H9 (cell line): ENCODE measurements at regions not wholly inside any gene's neighbourhood (a gene's known extent, or its start where the extent isn't known, plus 50 kb on each side); places are given as distances from the start of the nearest gene placed in this dataset.

Experiments used
- DNase-seq: peaks from one replicate; pipeline ENCODE4 v3.0.0-alpha.2; 2017
- H2AFZ ChIP-seq: one replicate; pipeline ENCODE4 v1.6.1; 2013; ENCODE audit warnings: mild to moderate bottlenecking, low read length, control low read depth, moderate library complexity
- H2AK5ac ChIP-seq: 2 replicates; pipeline ENCODE4 v1.6.1; 2013; ENCODE audit warnings: low read length, control low read depth, mixed read lengths; ENCODE audit not compliant: insufficient read length
- H2BK120ac ChIP-seq: one replicate; pipeline ENCODE4 v1.6.1; 2013; ENCODE audit warnings: low read depth, mild to moderate bottlenecking, low read length, control low read depth, inconsistent platforms; ENCODE audit not compliant: poor library complexity, severe bottlenecking
- H2BK12ac ChIP-seq: 2 replicates; pipeline ENCODE4 v1.6.1; 2013; ENCODE audit warnings: low read length, control low read depth, mixed read lengths, low read depth; ENCODE audit not compliant: insufficient read length
- H2BK15ac ChIP-seq: 2 replicates; pipeline ENCODE4 v1.6.1; 2013; ENCODE audit warnings: low read depth, low read length, control low read depth
- H2BK20ac ChIP-seq: one replicate; pipeline ENCODE4 v1.6.1; 2013; ENCODE audit warnings: low read depth, mild to moderate bottlenecking, low read length, control low read depth, inconsistent platforms; ENCODE audit not compliant: poor library complexity, severe bottlenecking
- H2BK5ac ChIP-seq: 2 replicates; pipeline ENCODE4 v1.6.1; 2013; ENCODE audit warnings: low read length, control low read depth, mixed read lengths; ENCODE audit not compliant: insufficient read length
- H3K14ac ChIP-seq: 2 replicates; pipeline ENCODE4 v1.6.1; 2013; ENCODE audit warnings: low read length, control low read depth; ENCODE audit not compliant: insufficient read depth
- H3K18ac ChIP-seq: 2 replicates; pipeline ENCODE4 v1.6.1; 2013; ENCODE audit warnings: low read depth, mild to moderate bottlenecking, mixed read lengths, low read length, control low read depth; ENCODE audit not compliant: insufficient read length
- H3K23ac ChIP-seq: 2 replicates; pipeline ENCODE4 v1.6.1; 2013; ENCODE audit warnings: low read length, control low read depth, mixed read lengths, low read depth; ENCODE audit not compliant: insufficient read length
- H3K23me2 ChIP-seq: 2 replicates; pipeline ENCODE4 v1.6.1; 2013; ENCODE audit warnings: low read depth, mild to moderate bottlenecking, mixed read lengths, low read length, control low read depth; ENCODE audit not compliant: insufficient read length, poor library complexity, severe bottlenecking
- H3K27ac ChIP-seq: 2 replicates; pipeline ENCODE4 v1.5.1; 2013; ENCODE audit warnings: low read length, control low read depth, mixed read lengths, low read depth; ENCODE audit not compliant: insufficient read length
- H3K27me3 ChIP-seq: 2 replicates; pipeline ENCODE4 v1.6.1; 2013; ENCODE audit warnings: low read length, control low read depth, inconsistent platforms; ENCODE audit not compliant: insufficient read depth
- H3K4ac ChIP-seq: 2 replicates; pipeline ENCODE4 v1.6.1; 2013; ENCODE audit warnings: low read depth, mild to moderate bottlenecking, control low read depth, inconsistent platforms, low read length, moderate library complexity
- H3K4me1 ChIP-seq: 2 replicates; pipeline ENCODE4 v1.6.1; 2013; ENCODE audit warnings: low read length, control low read depth, inconsistent platforms; ENCODE audit not compliant: insufficient read depth
- H3K4me2 ChIP-seq: 2 replicates; pipeline ENCODE4 v1.6.1; 2013; ENCODE audit warnings: low read length, control low read depth, mixed read lengths; ENCODE audit not compliant: insufficient read length, insufficient read depth
- H3K56ac ChIP-seq: 2 replicates; pipeline ENCODE4 v1.6.1; 2013; ENCODE audit warnings: low read depth, mild to moderate bottlenecking, mixed read lengths, low read length, control low read depth; ENCODE audit not compliant: insufficient read length
- H3K79me1 ChIP-seq: 2 replicates; pipeline ENCODE4 v1.6.1; 2013; ENCODE audit warnings: low read depth, mild to moderate bottlenecking, moderate library complexity, low read length, control low read depth, inconsistent platforms; ENCODE audit not compliant: insufficient read depth, poor library complexity, severe bottlenecking
- H3K79me2 ChIP-seq: 2 replicates; pipeline ENCODE4 v1.6.1; 2013; ENCODE audit warnings: low read length, control low read depth, inconsistent platforms; ENCODE audit not compliant: insufficient read depth
- H3K9ac ChIP-seq: 2 replicates; pipeline ENCODE4 v1.6.1; 2013; ENCODE audit warnings: low read length, control low read depth, mixed read lengths; ENCODE audit not compliant: insufficient read length; ENCODE audit errors: extremely low read depth
- H3K9me3 ChIP-seq: one replicate; pipeline ENCODE4 v1.6.1; 2013; ENCODE audit warnings: low read depth, low read length, inconsistent platforms; ENCODE audit not compliant: control insufficient read depth
- H3T11ph ChIP-seq: one replicate; pipeline ENCODE4 v1.6.1; 2013; ENCODE audit warnings: mild to moderate bottlenecking, low read length, control low read depth, inconsistent platforms
- H4K20me1 ChIP-seq: one replicate; pipeline ENCODE4 v1.6.1; 2013; ENCODE audit not compliant: control insufficient read depth, insufficient read length, insufficient read depth
- H4K5ac ChIP-seq: 2 replicates; pipeline ENCODE4 v1.6.1; 2013; ENCODE audit warnings: low read depth, mild to moderate bottlenecking, mixed read lengths, low read length, control low read depth; ENCODE audit not compliant: insufficient read length
- H4K8ac ChIP-seq: replicated peaks from 2 replicates; pipeline ENCODE4 v1.6.1; 2013; ENCODE audit warnings: low read length, control low read depth, mixed read lengths, low read depth; ENCODE audit not compliant: insufficient read length
- H4K91ac ChIP-seq: 2 replicates; pipeline ENCODE4 v1.6.1; 2013; ENCODE audit warnings: low read depth, mild to moderate bottlenecking, moderate library complexity, mixed read lengths, low read length, control low read depth; ENCODE audit not compliant: insufficient read length
- H3K27ac Mint-ChIP-seq, 3 experiments: 2 replicates in 2 of 3; 3 replicates in 1 of 3; pipeline ENCODE4 v1.8.0; 2020 to 2021; ENCODE audit warnings: mixed read lengths in 3 of 3, mild to moderate bottlenecking in 1 of 3, moderate library complexity in 1 of 3
- H3K27me3 Mint-ChIP-seq: 2 replicates; pipeline ENCODE4 v1.8.0; 2021; ENCODE audit warnings: low read depth, mild to moderate bottlenecking, moderate library complexity, mixed read lengths
- H3K36me3 Mint-ChIP-seq, 3 experiments: 2 replicates in 2 of 3; 3 replicates in 1 of 3; pipeline ENCODE4 v1.8.0; 2020 to 2021; ENCODE audit warnings: low read depth in 3 of 3, mixed read lengths in 3 of 3; ENCODE audit not compliant: insufficient read depth in 1 of 3
- H3K4me1 Mint-ChIP-seq, 2 experiments: 2 replicates each; pipeline ENCODE4 v1.8.0; 2020; ENCODE audit warnings: mixed read lengths in 2 of 2
- H3K4me3 Mint-ChIP-seq, 2 experiments: 2 replicates in 1 of 2; 3 replicates in 1 of 2; pipeline ENCODE4 v1.8.0; 2020 to 2021; ENCODE audit warnings: mild to moderate bottlenecking in 2 of 2, mixed read lengths in 2 of 2, moderate library complexity in 1 of 2
- H3K9me3 Mint-ChIP-seq, 2 experiments: 2 replicates in 1 of 2; 3 replicates in 1 of 2; pipeline ENCODE4 v1.8.0; 2020; ENCODE audit warnings: mild to moderate bottlenecking in 2 of 2, mixed read lengths in 2 of 2, moderate library complexity in 1 of 2
- WGBS: extraction: QIAGEN DNeasy Blood & Tissue Kit; methylation state at CpG from one replicate; pipeline ENCODE4 v1.1.7; 2013; ENCODE audit warnings: missing lambda C conversion rate, low lambda C conversion rate, mixed read lengths; ENCODE audit not compliant: insufficient read length; ENCODE audit errors: extremely low coverage; 5-methylcytosine and 5-hydroxymethylcytosine counted together
- TF ChIP-seq, protein P1 (sequence below): fragments of 200-600 bp; sonication (generic); conservative IDR thresholded peaks from 3 replicates; pipeline ENCODE4 v1.8.0; 2021; ENCODE audit warnings: antibody characterized with exemption, mild to moderate bottlenecking

DNA sequence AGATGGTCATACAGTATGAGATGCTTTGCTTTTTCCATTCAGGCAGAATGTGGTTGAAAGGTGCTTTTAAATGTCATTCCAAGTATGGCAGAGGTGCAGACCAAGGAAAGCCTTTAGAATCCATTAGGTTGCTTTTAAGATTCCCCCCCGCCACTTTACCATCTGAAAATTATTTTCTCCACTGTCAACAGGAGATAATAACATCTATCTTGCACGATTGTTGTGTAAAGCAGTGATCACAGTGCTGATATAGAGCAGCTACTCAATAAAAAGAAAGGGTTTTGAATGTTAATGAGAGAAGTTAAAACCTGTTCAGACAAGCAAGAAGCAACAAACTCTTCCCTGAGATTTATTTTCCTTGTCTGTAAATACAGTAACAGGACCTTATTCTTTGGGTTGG is 372.5 kb upstream of the GCFC2 start:
- no peak overlapping the region for H3K4me2 ChIP-seq
- no peak overlapping the region for H2BK120ac ChIP-seq
- no peak for DNase-seq
- H3K18ac ChIP-seq = no peak overlapping the region
- H3K9ac ChIP-seq = no peak overlapping the region
- H2AK5ac ChIP-seq = no peak overlapping the region
- H3T11ph ChIP-seq = no peak overlapping the region
- H3K27me3 ChIP-seq = no peaks in the 10 kb centered on the region
- H2BK12ac ChIP-seq = no peak overlapping the region
- H2BK5ac ChIP-seq = no peak overlapping the region
- Mint-ChIP-seq H3K36me3 (no peaks in the 10 kb centered on the region), H3K4me3 (no peak overlapping the region), H3K27me3 (no peaks in the 10 kb centered on the region), H3K9me3 (no peaks in the 10 kb centered on the region), H3K27ac (no peak overlapping the region), H3K4me1 (peaks cover 9 to 15% of the 10 kb centered on the region in 2 experiments)
- H3K23ac ChIP-seq = no peak overlapping the region
- no peak overlapping the region for H3K4ac ChIP-seq
- no peaks in the 10 kb centered on the region for H3K79me1 ChIP-seq
- H2BK15ac ChIP-seq = no peak overlapping the region
- no CpG with 5 or more reads among the region's 2 CpGs for WGBS
- no peak overlapping the region for H3K14ac ChIP-seq
- no peak overlapping the region for H2AFZ ChIP-seq
- no peak overlapping the region for H4K5ac ChIP-seq
- H3K23me2 ChIP-seq = no peaks in the 10 kb centered on the region
- H3K79me2 ChIP-seq = no peaks in the 10 kb centered on the region
- H3K4me1 ChIP-seq = no peaks in the 10 kb centered on the region
- H2BK20ac ChIP-seq = no peak overlapping the region
- H3K27ac ChIP-seq = no peak overlapping the region
- H3K9me3 ChIP-seq = no peaks in the 10 kb centered on the region
- no peak overlapping the region for H4K8ac ChIP-seq
- no peaks in the 10 kb centered on the region for H4K20me1 ChIP-seq
- TF ChIP-seq, protein P1, sequence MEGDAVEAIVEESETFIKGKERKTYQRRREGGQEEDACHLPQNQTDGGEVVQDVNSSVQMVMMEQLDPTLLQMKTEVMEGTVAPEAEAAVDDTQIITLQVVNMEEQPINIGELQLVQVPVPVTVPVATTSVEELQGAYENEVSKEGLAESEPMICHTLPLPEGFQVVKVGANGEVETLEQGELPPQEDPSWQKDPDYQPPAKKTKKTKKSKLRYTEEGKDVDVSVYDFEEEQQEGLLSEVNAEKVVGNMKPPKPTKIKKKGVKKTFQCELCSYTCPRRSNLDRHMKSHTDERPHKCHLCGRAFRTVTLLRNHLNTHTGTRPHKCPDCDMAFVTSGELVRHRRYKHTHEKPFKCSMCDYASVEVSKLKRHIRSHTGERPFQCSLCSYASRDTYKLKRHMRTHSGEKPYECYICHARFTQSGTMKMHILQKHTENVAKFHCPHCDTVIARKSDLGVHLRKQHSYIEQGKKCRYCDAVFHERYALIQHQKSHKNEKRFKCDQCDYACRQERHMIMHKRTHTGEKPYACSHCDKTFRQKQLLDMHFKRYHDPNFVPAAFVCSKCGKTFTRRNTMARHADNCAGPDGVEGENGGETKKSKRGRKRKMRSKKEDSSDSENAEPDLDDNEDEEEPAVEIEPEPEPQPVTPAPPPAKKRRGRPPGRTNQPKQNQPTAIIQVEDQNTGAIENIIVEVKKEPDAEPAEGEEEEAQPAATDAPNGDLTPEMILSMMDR = no peak
- no peak overlapping the region for H4K91ac ChIP-seq
- no peak overlapping the region for H3K56ac ChIP-seq
